H1 (cell line): ENCODE measurements at regions not wholly inside any gene's neighbourhood (a gene's known extent, or its start where the extent isn't known, plus 50 kb on each side); places are given as distances from the start of the nearest gene placed in this dataset.

Source experiments
- CTCF ChIA-PET: fragments of 300-600 bp; sonication (Branson Sonifier 250); formaldehyde crosslinking; loops from one replicate; lab custom pipeline; 2021; ENCODE audit not compliant: partially characterized antibody; lab: Charles Lee
- POLR2A ChIA-PET: fragments of 300-600 bp; sonication (Branson Sonifier 250); formaldehyde crosslinking; loops from one replicate; lab custom pipeline; 2021; ENCODE audit warnings: inconsistent platforms; ENCODE audit not compliant: partially characterized antibody; lab: Charles Lee
- DNase-seq, 2 experiments: peaks; one replicate each; pipeline versions ENCODE4 v3.0.0 to v3.0.0-alpha.2; 2010 to 2022; ENCODE audit warnings: low spot score in 2 of 2, low read depth in 1 of 2, mixed read lengths in 1 of 2
- FAIRE-seq: peaks from 2 replicates; lab custom pipeline; 2011; peaks lifted over from hg19 to GRCh38; lab: Jason Lieb, UNC
- H2AFZ ChIP-seq: 2 replicates; pipeline ENCODE4 v1.8.1; 2012; ENCODE audit warnings: low read length, inconsistent platforms
- H2AK5ac ChIP-seq: 2 replicates; pipeline ENCODE4 v1.6.1; 2013; ENCODE audit warnings: low read depth, low read length
- H2BK120ac ChIP-seq: replicated peaks from 2 replicates; pipeline ENCODE3; 2013; ENCODE audit warnings: low read depth, low read length, inconsistent platforms
- H2BK12ac ChIP-seq: 2 replicates; pipeline ENCODE4 v1.6.1; 2013; ENCODE audit warnings: low read depth, low read length
- H2BK15ac ChIP-seq: 2 replicates; pipeline ENCODE4 v1.6.1; 2013; ENCODE audit warnings: low read length
- H2BK20ac ChIP-seq: 2 replicates; pipeline ENCODE4 v1.6.1; 2013; ENCODE audit warnings: low read length
- H2BK5ac ChIP-seq: 2 replicates; pipeline ENCODE4 v1.6.1; 2013; ENCODE audit warnings: low read depth, low read length
- H3K14ac ChIP-seq: 2 replicates; pipeline ENCODE4 v1.6.1; 2013; ENCODE audit warnings: inconsistent platforms; ENCODE audit not compliant: insufficient read length
- H3K18ac ChIP-seq: 2 replicates; pipeline ENCODE4 v1.6.1; 2013; ENCODE audit warnings: low read length; ENCODE audit errors: extremely low read depth
- H3K23ac ChIP-seq: 2 replicates; pipeline ENCODE4 v1.6.1; 2013; ENCODE audit warnings: inconsistent platforms; ENCODE audit not compliant: insufficient read length
- H3K23me2 ChIP-seq: 2 replicates; pipeline ENCODE4 v1.6.1; 2013; ENCODE audit warnings: low read depth, low read length
- H3K27ac ChIP-seq: 2 replicates; pipeline ENCODE4 v1.6.1; 2011; ENCODE audit warnings: low read depth, low read length, inconsistent platforms
- H3K27me3 ChIP-seq, 4 experiments: replicated peaks in 1 of 4; 1 replicate in 1 of 4; 2 replicates in 3 of 4; pipeline versions ENCODE4 v1.6.1 to v1.8.1; 2011 to 2013; ENCODE audit warnings: low read length in 3 of 4, mild to moderate bottlenecking in 3 of 4, inconsistent platforms in 2 of 4, mixed read lengths in 2 of 4, moderate library complexity in 1 of 4; ENCODE audit not compliant: control insufficient read depth in 3 of 4, insufficient read depth in 3 of 4; ENCODE audit errors: extremely low read depth in 1 of 4
- H3K36me3 ChIP-seq, 4 experiments: 2 replicates each; pipeline versions ENCODE4 v1.6.1 to v1.8.1; 2011 to 2013; ENCODE audit warnings: mild to moderate bottlenecking in 4 of 4, low read length in 3 of 4, moderate library complexity in 2 of 4, control low read depth in 1 of 4, inconsistent platforms in 1 of 4; ENCODE audit not compliant: insufficient read depth in 4 of 4, control insufficient read depth in 2 of 4
- H3K4ac ChIP-seq: replicated peaks from 2 replicates; pipeline ENCODE3; 2013; ENCODE audit warnings: low read length, low read depth, mixed read lengths, inconsistent platforms; ENCODE audit not compliant: insufficient read length
- H3K4me1 ChIP-seq, 4 experiments: replicated peaks in 1 of 4; 1 replicate in 1 of 4; 2 replicates in 3 of 4; pipeline versions ENCODE4 v1.6.1 to v1.8.1; 2011 to 2013; ENCODE audit warnings: low read length in 3 of 4, inconsistent platforms in 2 of 4, mixed read lengths in 1 of 4; ENCODE audit not compliant: insufficient read depth in 4 of 4, control insufficient read depth in 3 of 4
- H3K4me2 ChIP-seq, 2 experiments: 2 replicates each; pipeline versions ENCODE4 v1.6.1 to v1.8.1; 2011 to 2013; ENCODE audit warnings: low read depth in 2 of 2, low read length in 2 of 2, control low read depth in 1 of 2, inconsistent platforms in 1 of 2, mild to moderate bottlenecking in 1 of 2; ENCODE audit not compliant: insufficient read depth in 1 of 2
- H3K4me3 ChIP-seq, 4 experiments: fragments of 200-600, 300-600 bp in 1 of 4; sonication (generic), shearing (Covaris generic), sonication (Bioruptor Twin) in 1 of 4; 2 replicates each; pipeline versions ENCODE4 v1.5.1 to v1.8.1; 2011 to 2016; ENCODE audit warnings: low read length in 4 of 4, low read depth in 3 of 4, control low read depth in 2 of 4, inconsistent platforms in 2 of 4, mild to moderate bottlenecking in 2 of 4, mixed read lengths in 1 of 4, moderate library complexity in 1 of 4; ENCODE audit not compliant: insufficient read depth in 2 of 4; ENCODE audit errors: extremely low read depth in 1 of 4
- H3K56ac ChIP-seq: replicated peaks from 2 replicates; pipeline ENCODE3; 2013; ENCODE audit warnings: low read depth, mild to moderate bottlenecking, mixed read lengths, low read length, inconsistent platforms; ENCODE audit not compliant: insufficient read length
- H3K79me1 ChIP-seq: 2 replicates; pipeline ENCODE4 v1.6.1; 2013; ENCODE audit warnings: low read depth, low read length, control low read depth
- H3K79me2 ChIP-seq, 2 experiments: 2 replicates each; pipeline versions ENCODE4 v1.6.1 to v1.8.1; 2012 to 2013; ENCODE audit warnings: low read length in 2 of 2, mild to moderate bottlenecking in 2 of 2, inconsistent platforms in 1 of 2; ENCODE audit not compliant: insufficient read depth in 2 of 2, control insufficient read depth in 1 of 2
- H3K9ac ChIP-seq, 4 experiments: replicated peaks in 1 of 4; 1 replicate in 1 of 4; 2 replicates in 3 of 4; pipeline versions ENCODE4 v1.6.1 to v1.8.1; 2011 to 2013; ENCODE audit warnings: low read depth in 3 of 4, low read length in 3 of 4, control low read depth in 2 of 4, mild to moderate bottlenecking in 2 of 4, moderate library complexity in 2 of 4, inconsistent platforms in 1 of 4; ENCODE audit errors: extremely low read depth in 1 of 4
- H3K9me3 ChIP-seq, 2 experiments: 2 replicates each; pipeline versions ENCODE4 v1.6.1 to v1.8.1; 2012 to 2013; ENCODE audit warnings: mild to moderate bottlenecking in 2 of 2, moderate library complexity in 2 of 2, control low read depth in 1 of 2, inconsistent platforms in 1 of 2, low read depth in 1 of 2, low read length in 1 of 2, mixed read lengths in 1 of 2; ENCODE audit not compliant: insufficient read depth in 2 of 2
- H4K20me1 ChIP-seq, 2 experiments: replicated peaks in 1 of 2; 2 replicates each; pipeline versions ENCODE3 to v1.8.1; 2011 to 2013; ENCODE audit warnings: inconsistent platforms in 2 of 2, low read length in 2 of 2, mild to moderate bottlenecking in 1 of 2; ENCODE audit not compliant: insufficient read depth in 2 of 2, control insufficient read depth in 1 of 2
- H4K5ac ChIP-seq: 2 replicates; pipeline ENCODE4 v1.6.1; 2013; ENCODE audit warnings: low read length, low read depth, mixed read lengths, inconsistent platforms; ENCODE audit not compliant: insufficient read length
- H4K8ac ChIP-seq: 2 replicates; pipeline ENCODE4 v1.8.0; 2013; ENCODE audit warnings: mild to moderate bottlenecking, moderate library complexity, low read length, inconsistent platforms; ENCODE audit not compliant: insufficient read depth; ENCODE audit errors: extremely low read depth
- H4K91ac ChIP-seq: replicated peaks from 2 replicates; pipeline ENCODE3; 2013; ENCODE audit warnings: low read length, mixed read lengths, inconsistent platforms; ENCODE audit not compliant: insufficient read length
- BRCA1 ChIP-seq: IDR thresholded peaks from 2 replicates; pipeline ENCODE4 v1.6.1; 2012; ENCODE audit warnings: low read depth, low read length, improper control_type of control experiment
- E2F6 ChIP-seq: IDR thresholded peaks from 2 replicates; pipeline ENCODE4 v1.6.1; 2012; ENCODE audit warnings: inconsistent platforms
- FOSL1 ChIP-seq: IDR thresholded peaks from 2 replicates; pipeline ENCODE4 v1.6.1; 2011; ENCODE audit warnings: mild to moderate bottlenecking, low read depth, low read length, moderate library complexity; ENCODE audit not compliant: insufficient read depth
- GABPA ChIP-seq: IDR thresholded peaks from 2 replicates; pipeline ENCODE4 v1.6.1; 2011; ENCODE audit warnings: mild to moderate bottlenecking, low read length, moderate library complexity, borderline replicate concordance; ENCODE audit not compliant: insufficient read depth
- GTF2F1 ChIP-seq: IDR thresholded peaks from 2 replicates; pipeline ENCODE4 v1.6.1; 2012; ENCODE audit warnings: low read depth, low read length, improper control_type of control experiment, borderline replicate concordance
- HDAC6 ChIP-seq: IDR thresholded peaks from one replicate; pipeline ENCODE4 v1.7.1; 2012; ENCODE audit warnings: low read depth, mild to moderate bottlenecking, inconsistent platforms, low read length, moderate library complexity
- JUN ChIP-seq: IDR thresholded peaks from 2 replicates; pipeline ENCODE4 v1.6.1; 2011; ENCODE audit warnings: low read depth, mild to moderate bottlenecking, improper control_type of control experiment, low read length
- JUND ChIP-seq: IDR thresholded peaks from 2 replicates; pipeline ENCODE4 v1.6.1; 2011; ENCODE audit warnings: mild to moderate bottlenecking, improper control_type of control experiment, low read length
- NANOG ChIP-seq: IDR thresholded peaks from 2 replicates; pipeline ENCODE4 v1.6.1; 2011; ENCODE audit warnings: low read length, low read depth, mild to moderate bottlenecking, inconsistent platforms; ENCODE audit not compliant: insufficient read depth, poor library complexity, severe bottlenecking
- SIRT6 ChIP-seq: IDR thresholded peaks from one replicate; pipeline ENCODE4 v1.7.1; 2012; ENCODE audit warnings: low read length, inconsistent platforms
- TBP ChIP-seq: IDR thresholded peaks from 2 replicates; pipeline ENCODE4 v1.6.1; 2011; ENCODE audit warnings: low read depth, low read length, improper control_type of control experiment
- YY1 ChIP-seq: IDR thresholded peaks from 2 replicates; pipeline ENCODE4 v1.6.1; 2011; ENCODE audit warnings: low read depth, mild to moderate bottlenecking, low read length
- WGBS, 2 experiments: shearing (Covaris generic) in 1 of 2; methylation state at CpG; one replicate each; pipeline versions ENCODE4 v1.1.6 to v1.1.7; 2013 to 2015; ENCODE audit warnings: low lambda C conversion rate in 2 of 2, mixed read lengths in 2 of 2, inconsistent platforms in 1 of 2, low coverage in 1 of 2, missing lambda C conversion rate in 1 of 2; ENCODE audit not compliant: insufficient replicate concordance in 2 of 2, insufficient coverage in 1 of 2, insufficient read length in 1 of 2; ENCODE audit errors: extremely low coverage in 1 of 2, missing lambda C conversion rate in 1 of 2; 5-methylcytosine and 5-hydroxymethylcytosine counted together

- H4K8ac ChIP-seq = no peak overlapping the region
- no peak overlapping the region for H3K14ac ChIP-seq
- no peaks in the 10 kb centered on the region for H3K79me2 ChIP-seq
- H3K4ac ChIP-seq = no peak overlapping the region
- no peaks in the 10 kb centered on the region for H3K9me3 ChIP-seq
- no peak overlapping the region for H4K91ac ChIP-seq
- ChIA-PET CTCF (interaction anchor here (0.7 to 3.0 kb wide), 6 partner anchors 11 to 138 kb away, joined by 3 to 12 read pairs (median 6); no protein-coding TSS in a partner anchor), POLR2A (interaction anchor here (1.0 kb wide), 1 partner anchor 27 kb away, joined by 3 read pairs; no protein-coding TSS in a partner anchor)
- H3K27ac ChIP-seq = no peak overlapping the region
- peak overlapping the region; percentile 18 for H2BK120ac ChIP-seq
- peaks cover 3 to 10% (median 8%) of the 10 kb centered on the region in 4 experiments; a peak in 5 of 7 replicates for H3K4me1 ChIP-seq
- H2BK15ac ChIP-seq = no peak overlapping the region
- WGBS, 2 experiments = 26% methylated on average over 11 of the region's 11 CpGs; no CpG with 5 or more reads in 1 of the 2 experiments
- no peak overlapping the region for H3K23ac ChIP-seq
- peak; percentile 93 for FAIRE-seq
- H3K27me3 ChIP-seq = no peaks in the 10 kb centered on the region
- H3K23me2 ChIP-seq = peaks cover 2% of the 10 kb centered on the region; the same call in 1 of the 2 replicates
- no peak overlapping the region for H3K9ac ChIP-seq
- peak overlapping the region; percentile 75; the same call in 1 of the 2 replicates for H2BK5ac ChIP-seq
- no peak overlapping the region for H3K56ac ChIP-seq
- H3K79me1 ChIP-seq = no peaks in the 10 kb centered on the region
- no peak overlapping the region for H4K5ac ChIP-seq
- peak overlapping the region; percentile 79; the same call in 1 of the 2 replicates for H2AFZ ChIP-seq
- peak overlapping the region; percentile 24; the same call in 1 of the 2 replicates for H3K18ac ChIP-seq
- H4K20me1 ChIP-seq = no peaks in the 10 kb centered on the region
- H3K4me3 ChIP-seq = peak overlapping the region in 1 of 4 experiments; percentile 46; a peak in 3 of 8 replicates
- DNase-seq = no peak
- H2BK12ac ChIP-seq = peak overlapping the region; percentile 95
- peak overlapping the region; percentile 57 to 67 for H3K4me2 ChIP-seq
- no peaks in the 10 kb centered on the region for H3K36me3 ChIP-seq
- no peak overlapping the region for H2AK5ac ChIP-seq
- peak overlapping the region; percentile 51 for H2BK20ac ChIP-seq
- no peak for TF ChIP-seq HDAC6
- no peak for TF ChIP-seq E2F6
- no peak for TF ChIP-seq TBP
- no peak for TF ChIP-seq YY1
- no peak for TF ChIP-seq GABPA
- TF ChIP-seq JUND = peak; percentile 28; the same call in 1 of the 2 replicates
- TF ChIP-seq NANOG = no peak
- TF ChIP-seq FOSL1 = no peak
- no peak for TF ChIP-seq GTF2F1
- no peak for TF ChIP-seq JUN
- TF ChIP-seq SIRT6 = no peak
- no peak for TF ChIP-seq BRCA1
These were observed 78.2 kb upstream of the EEF1E1 start for GRCh38 chr6:8180327-8181159.
